ENCODE measurements at regions not wholly inside any gene's neighbourhood (a gene's known extent, or its start where the extent isn't known, plus 50 kb on each side); places are given as distances from the start of the nearest gene placed in this dataset.

DNA sequence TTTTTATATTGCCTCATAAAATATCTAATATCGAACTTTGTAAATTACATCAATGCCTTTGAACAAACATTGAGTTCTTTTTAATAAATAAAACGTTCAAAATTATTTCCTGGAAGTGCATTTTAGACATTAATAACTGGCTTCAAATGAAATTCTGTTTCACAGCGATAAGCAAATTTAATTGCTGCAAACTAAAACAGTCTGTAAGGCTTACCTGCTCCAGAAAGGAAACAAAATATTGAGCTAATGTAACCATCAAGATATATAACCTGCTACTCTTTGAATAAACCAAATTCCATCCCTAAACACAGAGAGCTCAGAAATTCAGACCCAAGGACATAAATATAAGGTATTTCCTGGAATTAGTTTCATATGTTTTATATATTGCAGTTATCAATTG lies 651.3 kb downstream of the MED13L start:
- intact Hi-C loops (cut with DNase I): no loop called here
- 57% methylated on average over 3 of the region's 3 CpGs for WGBS (ENCODE audit: insufficient coverage, low coverage, low lambda C conversion rate, missing lambda C conversion rate)
- H3K4me3 ChIP-seq: no peak overlapping the region

DNA sequence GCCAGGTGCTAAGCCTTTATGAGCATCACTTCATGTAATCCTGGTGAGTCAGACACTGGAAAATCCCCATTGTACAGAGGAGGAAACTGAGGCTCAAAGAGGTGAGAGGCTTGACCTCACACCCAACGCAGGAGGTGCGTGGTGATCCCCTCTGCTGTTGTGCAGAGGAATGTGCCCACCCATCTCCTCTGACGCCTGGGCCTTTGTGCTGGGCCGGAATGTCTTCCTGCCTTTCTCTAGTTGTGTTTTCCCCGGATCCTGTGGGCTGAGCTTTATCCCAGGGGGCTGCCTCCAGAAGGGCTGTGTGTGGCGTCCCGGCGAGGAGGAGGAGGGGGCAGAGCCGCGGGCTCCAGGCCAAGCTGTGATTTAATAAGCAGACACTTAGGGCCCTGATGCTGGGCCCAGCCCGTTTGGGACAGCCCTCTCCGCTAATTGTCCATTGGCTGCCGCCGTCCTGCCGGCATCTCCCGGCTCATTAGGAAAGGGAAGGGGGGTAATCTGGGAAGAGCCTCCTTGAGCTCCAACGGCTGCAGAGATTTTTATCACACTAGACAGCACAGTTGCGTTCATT lies 653.6 kb downstream of the MED13L start:
- Histone ChIP-seq H3K9me3 (no peaks in the 10 kb centered on the region), H3K4me1 (no peaks in the 10 kb centered on the region), H3K27ac (no peak overlapping the region), H3K4me3 (no peak overlapping the region), H3K36me3 (no peaks in the 10 kb centered on the region), H3K27me3 (no peaks in the 10 kb centered on the region)
- WGBS (ENCODE audit: insufficient coverage, low coverage, low lambda C conversion rate, missing lambda C conversion rate): 43% methylated on average over 4 of the region's 18 CpGs
- DNase-seq (no peak), ATAC-seq (no peak)
- intact Hi-C loops (cut with DNase I): no loop called here
- TF ChIP-seq POLR2A (IDR thresholded peaks at IDR 0.05): no peak
- TF ChIP-seq, protein P1, sequence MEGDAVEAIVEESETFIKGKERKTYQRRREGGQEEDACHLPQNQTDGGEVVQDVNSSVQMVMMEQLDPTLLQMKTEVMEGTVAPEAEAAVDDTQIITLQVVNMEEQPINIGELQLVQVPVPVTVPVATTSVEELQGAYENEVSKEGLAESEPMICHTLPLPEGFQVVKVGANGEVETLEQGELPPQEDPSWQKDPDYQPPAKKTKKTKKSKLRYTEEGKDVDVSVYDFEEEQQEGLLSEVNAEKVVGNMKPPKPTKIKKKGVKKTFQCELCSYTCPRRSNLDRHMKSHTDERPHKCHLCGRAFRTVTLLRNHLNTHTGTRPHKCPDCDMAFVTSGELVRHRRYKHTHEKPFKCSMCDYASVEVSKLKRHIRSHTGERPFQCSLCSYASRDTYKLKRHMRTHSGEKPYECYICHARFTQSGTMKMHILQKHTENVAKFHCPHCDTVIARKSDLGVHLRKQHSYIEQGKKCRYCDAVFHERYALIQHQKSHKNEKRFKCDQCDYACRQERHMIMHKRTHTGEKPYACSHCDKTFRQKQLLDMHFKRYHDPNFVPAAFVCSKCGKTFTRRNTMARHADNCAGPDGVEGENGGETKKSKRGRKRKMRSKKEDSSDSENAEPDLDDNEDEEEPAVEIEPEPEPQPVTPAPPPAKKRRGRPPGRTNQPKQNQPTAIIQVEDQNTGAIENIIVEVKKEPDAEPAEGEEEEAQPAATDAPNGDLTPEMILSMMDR (IDR thresholded peaks at IDR 0.05): no peak

More for the DNA sequence above, 651.3 kb downstream of the MED13L start:
- no peak for TF ChIP-seq POLR2A (IDR thresholded peaks at IDR 0.05)
- TF ChIP-seq, protein P1 (IDR thresholded peaks at IDR 0.05): no peak
- Histone ChIP-seq H3K27me3 (no peaks in the 10 kb centered on the region), H3K9me3 (no peaks in the 10 kb centered on the region), H3K36me3 (no peaks in the 10 kb centered on the region), H3K4me1 (no peaks in the 10 kb centered on the region), H3K27ac (no peak overlapping the region)
- ATAC-seq (no peak), DNase-seq (no peak)

DNA sequence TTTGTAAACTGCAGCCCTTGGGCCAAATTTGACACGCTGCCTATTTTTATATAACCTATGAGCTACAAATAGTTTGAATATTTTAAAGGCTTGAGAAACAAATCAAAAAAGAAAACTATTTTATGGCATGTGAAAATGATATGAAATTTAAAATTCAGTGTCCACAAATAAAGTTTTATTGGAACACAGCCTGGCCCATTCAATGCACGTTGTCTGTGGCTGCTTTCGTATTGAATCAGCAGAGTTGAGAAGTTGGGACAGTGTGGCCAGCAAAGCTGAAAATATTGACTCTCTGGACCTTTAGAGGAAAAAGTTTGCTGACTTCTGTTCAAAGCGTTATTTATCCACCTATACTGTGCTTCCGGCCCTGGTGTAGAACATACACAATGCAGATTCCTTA lies 654.2 kb downstream of the MED13L start:
- WGBS (ENCODE audit: insufficient coverage, low coverage, low lambda C conversion rate, missing lambda C conversion rate): 59% methylated on average over 5 of the region's 5 CpGs
- Histone ChIP-seq H3K9me3 (no peaks in the 10 kb centered on the region), H3K4me1 (no peaks in the 10 kb centered on the region), H3K27me3 (no peaks in the 10 kb centered on the region), H3K36me3 (no peaks in the 10 kb centered on the region), H3K27ac (no peak overlapping the region), H3K4me3 (no peak overlapping the region)
- TF ChIP-seq, protein P1 (IDR thresholded peaks at IDR 0.05): no peak
- no peak for TF ChIP-seq POLR2A (IDR thresholded peaks at IDR 0.05)
- DNase-seq (no peak), ATAC-seq (no peak)
- intact Hi-C loops (cut with DNase I): no loop called here

DNA sequence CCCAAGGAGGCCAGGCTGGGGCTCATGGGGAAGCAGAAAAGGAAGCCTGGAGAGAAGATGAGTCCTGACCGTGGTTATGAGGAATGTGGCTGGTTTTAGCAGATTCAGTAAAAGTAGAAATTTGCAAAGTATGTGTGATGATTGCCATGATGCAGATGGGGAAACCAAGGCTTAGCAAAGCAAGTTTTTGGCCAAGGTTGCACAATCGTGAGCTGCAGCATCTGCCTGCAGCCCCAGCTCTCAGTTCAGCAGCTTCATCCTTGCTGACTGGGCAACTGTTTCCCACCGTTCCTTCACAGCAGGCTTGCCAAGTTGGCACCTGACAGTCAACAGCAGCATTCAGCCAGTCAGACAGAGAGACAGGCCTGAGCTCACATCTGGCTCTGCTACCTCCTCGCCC lies 656.7 kb downstream of the MED13L start:
- no peak overlapping the region for H3K4me3 ChIP-seq
- intact Hi-C loops (cut with DNase I): no loop called here
- no peaks in the 10 kb centered on the region for H3K9me3 ChIP-seq
- DNase-seq (no peak), ATAC-seq (no peak)
- H3K27me3 ChIP-seq: no peaks in the 10 kb centered on the region
- no peaks in the 10 kb centered on the region for H3K4me1 ChIP-seq
- H3K27ac ChIP-seq: no peak overlapping the region
- TF ChIP-seq, protein P1 (IDR thresholded peaks at IDR 0.05): no peak
- no peak for TF ChIP-seq POLR2A (IDR thresholded peaks at IDR 0.05)
- H3K36me3 ChIP-seq: no peaks in the 10 kb centered on the region
- 29% methylated on average over 3 of the region's 4 CpGs for WGBS (ENCODE audit: insufficient coverage, low coverage, low lambda C conversion rate, missing lambda C conversion rate)

DNA sequence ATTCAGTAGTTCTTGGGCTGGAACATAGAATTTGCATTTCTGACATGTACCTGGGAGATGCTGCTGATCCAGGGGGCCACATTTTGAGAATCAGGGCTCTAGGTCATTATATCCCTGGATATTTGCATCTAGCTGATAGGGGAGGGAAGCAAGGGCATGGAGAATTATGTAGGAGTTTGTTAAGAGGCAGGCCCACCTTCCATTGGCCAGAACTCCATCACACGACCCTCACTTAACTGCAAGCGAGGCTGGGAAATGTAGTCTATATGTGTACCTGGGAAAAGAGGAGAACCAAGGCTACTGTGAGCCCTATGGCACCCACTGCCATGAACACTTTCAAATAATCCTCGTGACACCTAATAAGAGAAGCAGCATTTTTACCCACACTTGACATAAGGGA lies 657.6 kb downstream of the MED13L start:
- no peak overlapping the region for H3K27ac ChIP-seq
- H3K36me3 ChIP-seq: no peaks in the 10 kb centered on the region
- H3K4me3 ChIP-seq: no peak overlapping the region
- H3K27me3 ChIP-seq: no peaks in the 10 kb centered on the region
- intact Hi-C loops (cut with DNase I): no loop called here
- TF ChIP-seq POLR2A (IDR thresholded peaks at IDR 0.05): no peak
- TF ChIP-seq, protein P1 (IDR thresholded peaks at IDR 0.05): no peak
- DNase-seq: no peak
- no peak for ATAC-seq
- 10% methylated on average over 2 of the region's 3 CpGs for WGBS (ENCODE audit: insufficient coverage, low coverage, low lambda C conversion rate, missing lambda C conversion rate)
- no peaks in the 10 kb centered on the region for H3K9me3 ChIP-seq
- no peaks in the 10 kb centered on the region for H3K4me1 ChIP-seq
